Muscle of arm (tissue), 1 donor: ENCODE measurements at regions not wholly inside any gene's neighbourhood (a gene's known extent, or its start where the extent isn't known, plus 50 kb on each side); places are given as distances from the start of the nearest gene placed in this dataset.

Experiments
- DNase-seq: peaks from one replicate; pipeline ENCODE4 v3.0.0-alpha.2; 2013

GRCh38 chr3:159619341-159619885 is 369.2 kb upstream of the IL12A start:
- peak; percentile 9 for DNase-seq

DNA sequence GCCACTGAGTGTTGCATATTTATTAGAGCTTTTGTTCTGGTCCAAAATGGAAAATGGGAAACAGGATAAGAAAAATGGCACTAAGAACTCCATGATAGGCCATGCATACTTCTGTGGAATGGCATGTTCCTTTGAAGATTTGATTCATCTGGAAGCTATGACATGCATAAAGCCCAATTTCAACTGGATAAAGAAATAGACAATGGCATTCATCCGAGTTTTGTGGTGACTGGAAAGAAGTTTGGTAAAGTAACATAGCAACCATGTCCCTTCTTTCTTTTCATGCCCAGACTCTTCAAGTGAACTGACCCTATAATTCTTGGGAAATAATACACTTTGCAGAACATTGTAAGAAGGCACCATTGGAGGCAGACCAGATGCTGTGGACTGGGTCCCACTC is 368.4 kb upstream of the IL12A start:
- no peak for DNase-seq

DNA sequence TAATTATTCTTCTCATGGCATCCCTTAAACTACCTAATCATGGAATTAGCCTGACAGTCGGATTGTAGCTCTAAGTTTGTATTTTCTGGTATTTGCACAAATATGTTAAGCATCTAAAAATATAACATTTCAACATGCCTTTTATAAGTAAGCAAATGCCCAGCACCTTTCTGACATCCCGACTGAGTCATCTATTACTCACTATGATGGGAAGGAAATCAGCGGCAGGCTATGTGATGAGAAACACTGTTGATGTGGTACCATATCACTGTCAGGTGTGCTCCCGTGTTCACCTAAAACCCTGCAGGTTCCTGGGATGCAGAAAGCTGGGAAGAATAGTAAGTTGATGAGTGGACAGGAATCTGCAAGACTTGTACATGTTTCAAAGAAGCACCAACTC is 367.8 kb upstream of the IL12A start:
- DNase-seq, result no peak

GRCh38 chr3:159624616-159625015 is 364.0 kb upstream of the IL12A start:
- no peak for DNase-seq

DNA sequence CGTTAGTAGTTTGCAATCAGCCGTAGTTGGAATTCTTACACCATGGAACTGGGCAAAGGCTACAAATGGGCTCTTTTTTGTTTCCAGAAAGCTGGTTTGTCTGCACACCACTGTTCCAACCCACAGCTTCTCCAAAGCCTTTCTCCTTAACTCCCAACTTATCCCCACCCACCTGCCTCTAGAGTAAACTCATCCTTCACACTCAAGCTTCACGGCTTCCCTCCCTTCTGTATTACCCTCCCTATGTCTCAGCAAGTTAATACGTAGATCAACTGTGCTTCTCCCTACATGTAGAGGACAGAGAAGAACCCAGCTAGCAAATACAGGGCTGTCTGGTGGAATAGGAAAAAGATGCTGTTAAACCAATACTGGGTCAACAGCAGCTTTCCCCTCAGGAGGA is 363.0 kb upstream of the IL12A start:
- DNase-seq, result no peak

DNA sequence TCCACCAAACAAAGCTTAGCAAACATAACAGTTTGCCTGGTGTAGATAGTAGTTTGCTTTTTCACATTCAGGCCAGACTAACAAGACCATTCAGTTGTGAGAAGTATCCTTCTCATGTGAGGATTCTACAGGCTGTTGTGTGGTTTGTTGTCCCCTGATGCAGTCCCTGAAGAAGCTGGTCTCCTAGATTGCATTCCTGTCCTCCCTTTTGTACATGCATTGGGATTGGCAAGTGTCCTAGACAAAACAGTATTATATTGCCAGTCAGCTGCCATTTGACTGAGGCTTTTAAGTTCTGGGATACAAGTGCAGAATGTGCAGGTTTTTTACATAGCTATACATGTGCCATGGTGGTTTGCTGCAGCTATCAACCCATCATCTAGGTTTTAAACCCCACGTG is 362.0 kb upstream of the IL12A start:
- DNase-seq, result no peak

DNA sequence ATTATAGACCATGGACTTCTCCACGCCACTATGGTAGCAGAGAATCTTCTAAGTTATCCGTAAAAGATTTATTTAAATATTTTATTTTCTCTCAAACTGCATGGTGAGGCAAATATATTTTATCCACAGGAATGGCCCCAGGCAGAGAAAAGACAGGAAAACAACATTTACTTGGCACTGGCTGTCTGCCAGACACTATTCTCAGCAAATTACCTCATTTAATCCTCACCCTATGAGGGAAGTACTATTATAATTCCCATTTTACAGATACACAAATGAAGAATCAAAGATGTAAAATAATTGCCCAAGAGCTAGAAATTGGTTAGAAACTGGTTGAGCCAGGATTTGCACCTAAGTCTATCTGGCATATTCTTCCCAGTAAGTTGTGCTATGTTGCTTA is 361.4 kb upstream of the IL12A start:
- no peak for DNase-seq

DNA sequence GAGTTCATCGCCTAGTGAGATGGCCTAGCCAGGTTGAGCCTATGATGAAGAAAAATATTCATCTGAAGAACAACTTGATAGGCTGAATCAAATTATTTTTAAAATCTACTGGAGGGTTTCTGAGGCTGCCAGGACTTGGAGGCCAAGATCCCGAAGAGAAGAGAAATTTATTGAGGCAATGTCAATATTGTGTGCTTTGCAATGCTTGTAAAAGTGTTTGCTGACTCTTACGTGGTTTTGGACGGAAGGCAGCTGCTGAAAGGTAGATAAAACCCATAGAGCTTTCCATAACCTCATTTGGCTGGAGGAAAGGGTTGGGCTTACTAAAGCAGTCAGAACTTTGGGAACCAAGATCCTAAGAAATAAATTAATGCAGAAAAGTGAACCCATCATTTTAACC is 361.0 kb upstream of the IL12A start:
- no peak for DNase-seq

GRCh38 chr3:159629329-159630084 is 359.1 kb upstream of the IL12A start:
- no peak for DNase-seq

- no peak for DNase-seq
Measured at GRCh38 chr3:159631226-159631625, 357.4 kb upstream of the IL12A start.

- DNase-seq, result no peak
Measured at GRCh38 chr3:159632128-159632527, 356.5 kb upstream of the IL12A start.

DNA sequence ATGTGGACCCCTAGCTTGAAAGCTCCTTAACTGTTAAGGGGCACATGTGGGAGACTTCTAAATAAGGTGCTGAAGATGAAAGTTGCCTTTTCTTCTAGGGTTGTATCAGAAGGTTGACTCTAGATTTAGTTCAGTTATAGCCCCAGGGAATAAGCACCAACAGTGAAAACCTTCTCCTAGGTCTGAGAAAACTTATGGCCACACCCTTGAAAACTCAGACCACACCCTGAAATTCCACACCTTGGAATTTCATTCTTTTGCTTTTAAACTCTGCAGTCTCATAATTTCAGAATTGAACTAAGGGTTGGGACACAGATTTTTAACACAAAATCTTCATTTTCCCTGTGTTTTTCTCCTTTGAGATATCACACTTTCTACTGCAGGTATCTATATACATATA is 355.8 kb upstream of the IL12A start:
- DNase-seq, result no peak

DNA sequence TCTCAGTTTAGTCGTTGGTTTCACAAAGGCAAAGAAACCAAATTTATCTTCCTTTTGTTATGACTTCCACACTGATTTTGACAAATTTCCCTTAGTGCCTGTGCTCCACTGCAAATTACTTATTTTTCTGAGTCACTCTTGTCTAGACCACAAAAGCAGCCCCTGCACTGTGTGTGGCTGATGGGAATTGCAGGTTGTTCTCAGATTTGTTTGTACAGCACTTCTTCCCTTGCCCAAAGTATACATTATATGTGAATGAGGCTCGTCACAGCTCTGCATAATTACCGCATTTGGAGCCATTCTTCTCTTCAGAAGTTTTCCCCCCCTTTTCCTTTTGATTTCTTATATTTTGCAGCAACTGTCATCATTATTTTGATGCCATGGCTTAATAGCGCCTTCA is 354.2 kb upstream of the IL12A start:
- DNase-seq, result no peak

DNA sequence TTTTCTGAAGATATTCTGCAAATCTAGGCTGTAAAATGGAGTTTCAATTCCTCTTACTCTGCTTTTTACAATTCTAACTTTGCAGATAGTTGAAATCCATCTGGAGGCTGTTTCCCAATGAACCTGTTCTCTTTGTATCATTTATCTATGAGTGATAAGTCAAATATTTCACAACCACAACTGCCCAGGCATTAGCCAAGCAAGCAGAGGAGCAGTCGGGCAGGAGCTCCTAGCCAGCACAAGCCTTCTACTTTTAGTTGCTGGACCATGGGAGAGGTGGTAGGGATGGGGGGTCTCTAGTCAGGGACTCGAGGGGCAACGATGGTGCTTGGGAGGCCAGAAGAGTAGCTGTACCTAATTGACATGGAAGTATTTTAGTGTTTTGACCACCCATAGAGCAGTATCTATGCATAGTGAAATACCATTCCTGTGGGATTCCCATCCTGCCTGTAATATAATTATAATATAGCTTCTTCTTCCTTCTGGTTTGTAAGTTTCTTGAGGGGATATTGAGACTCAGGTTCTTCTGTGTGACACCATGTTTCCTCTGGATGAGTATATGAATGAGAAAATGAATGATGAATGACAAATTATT is 353.5 kb upstream of the IL12A start:
- DNase-seq, result no peak

DNA sequence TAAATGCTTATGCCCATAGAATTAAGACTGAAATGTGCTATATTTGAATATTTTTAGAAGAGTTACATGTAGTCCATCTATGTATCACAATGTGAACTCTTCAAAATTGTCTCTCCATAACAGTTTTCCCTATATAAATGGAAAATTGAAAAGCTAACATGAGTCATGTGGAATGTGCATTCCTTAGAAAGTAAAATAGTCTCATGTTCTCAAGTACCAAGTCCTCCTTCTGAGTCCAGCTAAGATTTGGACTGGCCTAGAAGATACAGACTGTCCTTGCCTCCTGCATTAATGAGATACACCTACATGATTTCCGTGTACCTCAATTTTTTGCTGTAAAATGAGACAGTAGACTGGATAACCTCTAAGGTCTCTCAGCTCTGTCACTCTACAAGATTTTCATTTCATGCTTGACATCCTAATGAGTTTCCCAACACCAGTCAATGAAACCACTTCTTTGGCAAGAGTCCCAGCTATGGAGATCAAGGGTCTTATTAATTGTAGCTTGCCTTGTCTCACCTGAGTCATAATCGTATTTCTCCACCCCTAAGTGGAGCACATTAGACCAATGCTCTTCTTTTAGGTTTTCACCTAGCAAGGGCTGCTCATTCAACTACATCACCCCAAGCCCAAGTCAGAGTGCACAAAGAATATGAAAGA is 350.6 kb upstream of the IL12A start:
- no peak for DNase-seq

- no peak for DNase-seq
Measured at GRCh38 chr3:159640225-159640624, 348.4 kb upstream of the IL12A start.

GRCh38 chr3:159643406-159643805 is 345.2 kb upstream of the IL12A start:
- DNase-seq, result no peak

DNA sequence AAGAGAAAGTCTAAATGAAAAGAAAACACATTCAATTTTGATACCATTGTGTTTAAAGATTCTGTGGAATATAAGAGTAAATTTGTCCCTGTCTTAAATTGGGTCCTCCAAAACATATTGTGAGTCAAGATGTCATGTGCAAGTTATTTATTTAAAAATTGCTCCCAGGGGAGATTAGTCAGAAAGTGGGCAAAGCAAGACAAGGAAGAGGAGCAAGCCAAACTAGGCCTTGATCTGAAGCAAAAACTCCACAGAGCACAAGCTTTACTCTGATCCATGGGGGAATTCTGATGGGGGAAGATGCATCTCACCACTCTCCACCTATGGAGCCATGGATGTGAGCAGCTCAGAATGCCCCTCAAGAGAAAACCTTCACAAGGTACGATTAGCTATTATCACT is 342.8 kb upstream of the IL12A start:
- no peak for DNase-seq

GRCh38 chr3:159649951-159650350 is 338.7 kb upstream of the IL12A start:
- DNase-seq, result no peak

DNA sequence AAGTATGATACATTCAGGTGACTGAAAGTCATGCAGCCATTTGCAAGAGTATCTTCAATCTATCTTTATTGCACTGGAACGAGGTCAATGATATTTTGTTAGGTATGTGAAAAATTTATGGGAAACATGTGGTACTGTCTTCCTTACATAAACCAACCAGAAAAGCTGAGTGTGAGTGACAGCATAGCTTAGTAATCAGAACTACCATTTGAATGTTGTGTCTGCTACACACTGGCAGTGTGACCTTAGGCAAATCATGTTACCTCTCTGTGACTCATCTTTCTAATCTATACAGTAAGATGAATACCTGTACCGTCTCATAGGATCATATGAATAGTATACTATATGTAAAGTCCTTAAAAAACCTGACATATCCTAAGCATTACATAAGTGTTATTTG is 337.9 kb upstream of the IL12A start:
- DNase-seq, result no peak

DNA sequence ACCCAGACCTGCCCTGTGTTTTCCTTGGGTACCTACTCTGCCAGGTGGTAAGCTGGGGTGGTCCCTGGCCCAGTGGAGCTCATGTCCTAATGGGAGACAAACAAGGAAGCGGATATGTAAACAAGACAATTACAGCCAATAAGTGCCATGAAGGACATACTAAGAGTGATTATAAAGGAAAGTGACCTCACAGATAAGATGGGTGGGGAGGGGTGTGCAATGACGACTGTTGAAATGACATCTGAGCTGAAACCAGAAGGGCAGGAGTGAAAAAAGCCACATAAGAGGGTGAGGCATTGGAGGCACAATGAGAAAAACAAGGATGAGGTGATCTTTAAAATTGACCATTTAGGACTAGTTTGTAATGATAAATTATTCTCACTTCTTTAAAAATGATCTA is 336.2 kb upstream of the IL12A start:
- no peak for DNase-seq

- no peak for DNase-seq
Measured at GRCh38 chr3:159654183-159655134, 334.2 kb upstream of the IL12A start.
